Body of pancreas (tissue), 4 donors: ENCODE measurements at regions not wholly inside any gene's neighbourhood (a gene's known extent, or its start where the extent isn't known, plus 50 kb on each side); places are given as distances from the start of the nearest gene placed in this dataset.

Experiments
- ATAC-seq: fragments of 150-250 bp; one replicate; pipeline ENCODE4 v1.9.1; 2016
- DNase-seq, 4 donors: peaks; one replicate each; pipeline ENCODE4 v3.0.0-alpha.2; 2019
- H3K27ac ChIP-seq, 4 donors: fragments of 200-600 bp; sonication (generic); 1 replicate in 3 of 4; 2 replicates in 1 of 4; pipeline versions ENCODE4 v1.5.1 to v1.6.1; 2016 to 2019; ENCODE audit warnings: mild to moderate bottlenecking in 1 of 4, mixed read lengths in 1 of 4, moderate library complexity in 1 of 4
- H3K27me3 ChIP-seq, 2 donors: fragments of 200-600 bp; sonication (generic); one replicate each; pipeline ENCODE4 v1.6.0; 2016; ENCODE audit warnings: mild to moderate bottlenecking in 1 of 2
- H3K36me3 ChIP-seq, 2 donors: fragments of 200-600 bp; sonication (generic); replicated peaks in 1 of 2; 2 replicates each; pipeline ENCODE4 v1.5.1; 2016; ENCODE audit warnings: low read depth in 2 of 2; ENCODE audit not compliant: insufficient read depth in 1 of 2
- H3K4me1 ChIP-seq: fragments of 200-600 bp; sonication (generic); one replicate; pipeline ENCODE4 v1.6.0; 2016
- H3K4me3 ChIP-seq, 2 donors: fragments of 200-600 bp; sonication (generic); 1 replicate in 1 of 2; 2 replicates in 1 of 2; pipeline ENCODE4 v1.5.1; 2016 to 2019
- H3K9me3 ChIP-seq, 3 donors: fragments of 200-600 bp; sonication (generic); 1 replicate in 2 of 3; 2 replicates in 1 of 3; pipeline ENCODE4 v1.5.1; 2016
- CTCF ChIP-seq, 7 experiments: fragments of 450-650 bp in 4 of 7; fragments of 200-600 bp in 3 of 7; sonication (generic) in 3 of 7; IDR thresholded peaks; one replicate each; pipeline ENCODE4 v1.5.1; 2016 to 2019; ENCODE audit warnings: antibody characterized with exemption in 7 of 7
- POLR2A ChIP-seq, 3 donors: fragments of 450-650 bp; IDR thresholded peaks; one replicate each; pipeline ENCODE4 v1.6.1; 2016; ENCODE audit warnings: antibody characterized with exemption in 3 of 3, mild to moderate bottlenecking in 2 of 3
- WGBS, 2 donors: methylation state at CpG; one replicate each; pipeline ENCODE4 v1.1.5; 2017; 5-methylcytosine and 5-hydroxymethylcytosine counted together
- intact Hi-C: fragments of 100-400 bp; cut with DNase I; formaldehyde crosslinking; loops from one replicate; pipeline ENCODE4 v1.15.1; 2023

DNA sequence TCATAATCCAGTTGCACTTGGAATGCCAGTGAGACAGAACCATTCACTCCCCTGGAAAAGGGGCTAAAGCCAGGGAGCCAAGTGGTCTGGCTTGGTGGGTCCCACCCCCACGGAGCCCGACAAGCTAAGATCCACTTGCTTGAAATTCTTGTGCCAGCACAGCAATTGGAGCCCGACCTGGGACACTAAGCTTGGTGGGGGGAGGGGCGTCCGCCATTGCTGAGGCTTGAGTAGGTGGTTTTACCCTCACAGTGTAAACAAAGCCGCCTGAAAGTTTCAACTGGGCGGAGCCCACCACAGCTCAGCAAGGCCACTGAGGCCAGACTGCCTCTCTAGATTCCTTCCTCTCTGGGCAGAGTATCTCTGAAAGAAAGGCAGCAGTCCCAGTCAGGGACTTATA, 200.7 kb upstream of the NPSR1 start:
- WGBS, 2 donors, result 75 to 81% methylated on average over 6 to 7 of the region's 7 CpGs
- no peak for TF ChIP-seq POLR2A (IDR thresholded peaks at IDR 0.05)
- no peak for TF ChIP-seq CTCF (IDR thresholded peaks at IDR 0.05)
- intact Hi-C loops, result no loop called here

DNA sequence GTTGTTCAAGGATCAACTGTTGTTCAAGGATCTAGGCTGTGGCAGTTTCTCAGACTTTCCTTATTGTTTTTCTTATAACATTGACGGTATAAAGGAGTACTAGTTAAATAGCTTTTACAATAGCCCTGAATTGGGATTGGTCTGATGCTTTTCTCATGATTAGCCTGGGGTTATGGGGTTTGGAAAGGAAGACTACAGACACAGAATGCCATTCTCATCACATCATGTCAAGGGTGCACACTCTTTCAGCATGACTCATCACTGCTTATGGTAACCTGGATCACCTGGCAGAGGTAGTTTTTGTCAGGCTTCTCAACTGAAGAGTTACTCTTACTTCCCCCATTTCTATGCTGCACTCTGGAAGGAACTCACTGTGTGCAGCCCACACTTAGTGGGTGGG, 194.2 kb upstream of the NPSR1 start:
- intact Hi-C loops, result no loop called here
- ATAC-seq, result no peak
- no peaks in the 10 kb centered on the region for H3K9me3 ChIP-seq
- 68 to 91% methylated on average over 1 of the region's 1 CpG for WGBS, 2 donors
- no peaks in the 10 kb centered on the region for H3K36me3 ChIP-seq
- no peak overlapping the region for H3K27ac ChIP-seq
- TF ChIP-seq POLR2A (IDR thresholded peaks at IDR 0.05), result no peak
- TF ChIP-seq CTCF (IDR thresholded peaks at IDR 0.05), result no peak
- H3K27me3 ChIP-seq, result no peaks in the 10 kb centered on the region
- no peaks in the 10 kb centered on the region for H3K4me1 ChIP-seq
- no peak for DNase-seq
- no peak overlapping the region for H3K4me3 ChIP-seq

More for the DNA sequence above, 200.7 kb upstream of the NPSR1 start:
- ATAC-seq, result no peak
- DNase-seq, result no peak
- H3K4me3 ChIP-seq, result no peak overlapping the region
- H3K9me3 ChIP-seq, result no peaks in the 10 kb centered on the region
- H3K27ac ChIP-seq, result no peak overlapping the region
- H3K36me3 ChIP-seq, result no peaks in the 10 kb centered on the region
- no peaks in the 10 kb centered on the region for H3K4me1 ChIP-seq
- H3K27me3 ChIP-seq, result no peaks in the 10 kb centered on the region

- Histone ChIP-seq H3K9me3 (peaks cover 0 to 7% (median 0%) of the 10 kb centered on the region in 3 donors), H3K4me1 (no peaks in the 10 kb centered on the region), H3K27me3 (no peaks in the 10 kb centered on the region), H3K27ac (no peak overlapping the region), H3K4me3 (no peak overlapping the region), H3K36me3 (no peaks in the 10 kb centered on the region)
- ATAC-seq (no peak), DNase-seq (no peak)
- TF ChIP-seq POLR2A (IDR thresholded peaks at IDR 0.05) (no peak), CTCF (IDR thresholded peaks at IDR 0.05) (no peak)
- intact Hi-C loops, result no loop called here
These were observed 186.2 kb upstream of the NPSR1 start for GRCh38 chr7:34471844-34472243.

- Histone ChIP-seq H3K36me3 (no peaks in the 10 kb centered on the region), H3K27ac (no peak overlapping the region), H3K27me3 (no peaks in the 10 kb centered on the region), H3K4me1 (no peaks in the 10 kb centered on the region), H3K9me3 (no peaks in the 10 kb centered on the region), H3K4me3 (no peak overlapping the region)
- ATAC-seq (no peak), DNase-seq (no peak)
- WGBS, 2 donors, result 71 to 74% methylated on average over 4 of the region's 4 CpGs
- intact Hi-C loops, result no loop called here
- TF ChIP-seq POLR2A (IDR thresholded peaks at IDR 0.05) (no peak), CTCF (IDR thresholded peaks at IDR 0.05) (no peak)
These were observed 171.6 kb upstream of the NPSR1 start for GRCh38 chr7:34486371-34486770.

GRCh38 chr7:34487391-34488115, 170.5 kb upstream of the NPSR1 start:
- Histone ChIP-seq H3K9me3 (no peaks in the 10 kb centered on the region), H3K4me3 (no peak overlapping the region), H3K36me3 (no peaks in the 10 kb centered on the region), H3K27ac (no peak overlapping the region), H3K27me3 (no peaks in the 10 kb centered on the region), H3K4me1 (no peaks in the 10 kb centered on the region)
- DNase-seq (no peak), ATAC-seq (no peak)
- WGBS, 2 donors, result 53 to 64% methylated on average over 3 of the region's 3 CpGs
- intact Hi-C loops, result no loop called here
- TF ChIP-seq CTCF (IDR thresholded peaks at IDR 0.05), result no peak
- TF ChIP-seq POLR2A (IDR thresholded peaks at IDR 0.05), result no peak
